SK-N-SH (cell line): ENCODE measurements at regions not wholly inside any gene's neighbourhood (a gene's known extent, or its start where the extent isn't known, plus 50 kb on each side); places are given as distances from the start of the nearest gene placed in this dataset.

ENCODE experiments used
- CTCF ChIA-PET: fragments of 300-600, 350-600 bp; formaldehyde crosslinking; extraction: SDS; loops from one replicate; lab custom pipeline; 2021; lab: Yijun Ruan, JAX
- POLR2A ChIA-PET: fragments of 350-600 bp; sonication (Branson Sonifier 250); formaldehyde crosslinking; extraction: SDS; loops from one replicate; lab custom pipeline; 2020; ENCODE audit warnings: antibody characterized with exemption, inconsistent platforms; lab: Yijun Ruan, JAX
- DNase-seq: peaks from one replicate; pipeline ENCODE4 v3.0.0; 2012
- H2AFZ ChIP-seq: fragments of 200-600 bp; sonication (generic); 2 replicates; pipeline ENCODE4 v1.8.1; 2016; ENCODE audit warnings: antibody characterized with exemption, mild to moderate bottlenecking, low read depth
- H3F3A ChIP-seq: fragments of 200-600 bp; sonication (generic); replicated peaks from 2 replicates; pipeline ENCODE3; 2016; ENCODE audit warnings: antibody characterized with exemption, mild to moderate bottlenecking; ENCODE audit not compliant: insufficient read depth
- H3K27ac ChIP-seq, 2 experiments: fragments of 200-500 bp in 1 of 2; fragments of 200-600 bp in 1 of 2; sonication (Bioruptor generic) in 1 of 2; sonication (generic), shearing (Covaris generic) in 1 of 2; 2 replicates each; pipeline versions ENCODE4 v1.5.1 to v1.6.1; 2014 to 2016; ENCODE audit warnings: low read depth in 2 of 2, inconsistent platforms in 1 of 2, low read length in 1 of 2, mild to moderate bottlenecking in 1 of 2, mixed read lengths in 1 of 2
- H3K27me3 ChIP-seq: fragments of 200-600 bp; sonication (generic), shearing (Covaris generic); 2 replicates; pipeline ENCODE4 v1.6.1; 2016; ENCODE audit warnings: mixed run types; ENCODE audit not compliant: insufficient read depth
- H3K36me3 ChIP-seq, 2 experiments: fragments of 200-500 bp in 1 of 2; fragments of 200-600 bp in 1 of 2; sonication (Bioruptor generic) in 1 of 2; sonication (generic) in 1 of 2; replicated peaks in 1 of 2; 2 replicates each; pipeline versions ENCODE3 to v1.5.1; 2014 to 2016; ENCODE audit warnings: low read length in 1 of 2, mild to moderate bottlenecking in 1 of 2; ENCODE audit not compliant: insufficient read depth in 2 of 2, control insufficient read depth in 1 of 2
- H3K4me1 ChIP-seq, 2 experiments: fragments of 200-500 bp in 1 of 2; fragments of 200-600 bp in 1 of 2; sonication (Bioruptor generic) in 1 of 2; sonication (generic), shearing (Covaris generic) in 1 of 2; 2 replicates each; pipeline versions ENCODE4 v1.5.1 to v1.6.1; 2014 to 2016; ENCODE audit warnings: low read depth in 1 of 2, low read length in 1 of 2, mixed run types in 1 of 2; ENCODE audit not compliant: insufficient read depth in 2 of 2, control insufficient read depth in 1 of 2
- H3K4me2 ChIP-seq: fragments of 200-600 bp; sonication (generic), shearing (Covaris generic); 2 replicates; pipeline ENCODE4 v1.6.1; 2017; ENCODE audit warnings: mixed run types
- H3K4me3 ChIP-seq, 2 experiments: fragments of 200-500 bp in 1 of 2; fragments of 200-600 bp in 1 of 2; sonication (Bioruptor generic) in 1 of 2; sonication (generic), shearing (Covaris generic) in 1 of 2; 2 replicates each; pipeline versions ENCODE4 v1.5.1 to v1.8.1; 2014 to 2016; ENCODE audit warnings: low read depth in 2 of 2, inconsistent platforms in 1 of 2, low read length in 1 of 2, mild to moderate bottlenecking in 1 of 2, mixed read lengths in 1 of 2, moderate library complexity in 1 of 2
- H3K79me2 ChIP-seq: fragments of 200-600 bp; sonication (generic); 2 replicates; pipeline ENCODE4 v1.8.1; 2017; ENCODE audit warnings: mild to moderate bottlenecking; ENCODE audit not compliant: insufficient read depth
- H3K9ac ChIP-seq: fragments of 200-600 bp; sonication (generic); 2 replicates; pipeline ENCODE4 v1.6.1; 2017; ENCODE audit warnings: mixed run types
- H3K9me2 ChIP-seq: fragments of 200-600 bp; sonication (generic); 2 replicates; pipeline ENCODE4 v1.6.1; 2017; ENCODE audit warnings: mixed run types
- H3K9me3 ChIP-seq: fragments of 200-600 bp; sonication (generic); 2 replicates; pipeline ENCODE4 v1.6.1; 2017; ENCODE audit warnings: mixed run types, mild to moderate bottlenecking, moderate library complexity
- H4K20me1 ChIP-seq: fragments of 200-600 bp; sonication (generic); 2 replicates; pipeline ENCODE4 v1.6.1; 2017; ENCODE audit warnings: mild to moderate bottlenecking, mixed run types; ENCODE audit not compliant: insufficient read depth
- ELF1 ChIP-seq: IDR thresholded peaks from 2 replicates; pipeline ENCODE4 v1.4.0; 2012
- EP300 ChIP-seq, 2 experiments: IDR thresholded peaks; 2 replicates each; pipeline versions ENCODE4 v1.4.0 to v1.6.1; 2012; ENCODE audit warnings: borderline replicate concordance in 1 of 2, low read depth in 1 of 2, low read length in 1 of 2
- EZH2phosphoT487 ChIP-seq: fragments of 200-600 bp; sonication (generic); IDR thresholded peaks from 2 replicates; pipeline ENCODE4 v1.6.1; 2017; ENCODE audit warnings: low read depth, mixed run types, mild to moderate bottlenecking, antibody characterized with exemption, moderate library complexity, borderline replicate concordance
- GABPA ChIP-seq: IDR thresholded peaks from 2 replicates; pipeline ENCODE4 v1.4.0; 2012; ENCODE audit warnings: low read depth, mild to moderate bottlenecking
- IRF3 ChIP-seq: fragments of 150-350 bp; IDR thresholded peaks from 2 replicates; pipeline ENCODE4 v1.6.1; 2016; ENCODE audit warnings: mild to moderate bottlenecking, low read depth, low read length
- MXI1 ChIP-seq: IDR thresholded peaks from 2 replicates; pipeline ENCODE4 v1.6.1; 2012; ENCODE audit warnings: mild to moderate bottlenecking, low read depth, low read length, improper control_type of control experiment
- NRF1 ChIP-seq: IDR thresholded peaks from 2 replicates; pipeline ENCODE4 v1.6.1; 2012; ENCODE audit warnings: low read depth, mild to moderate bottlenecking, low read length
- RAD21 ChIP-seq: IDR thresholded peaks from 2 replicates; pipeline ENCODE4 v1.6.1; 2012; ENCODE audit warnings: mild to moderate bottlenecking, low read length
- REST ChIP-seq: IDR thresholded peaks from 2 replicates; pipeline ENCODE4 v1.6.1; 2012; ENCODE audit warnings: mild to moderate bottlenecking, low read depth, low read length, moderate library complexity
- WGBS: methylation state at CpG from one replicate; pipeline ENCODE4 v1.1.6; 2017; ENCODE audit warnings: low lambda C conversion rate; 5-methylcytosine and 5-hydroxymethylcytosine counted together

- H3K79me2 ChIP-seq: no peaks in the 10 kb centered on the region
- H3F3A ChIP-seq: no peaks in the 10 kb centered on the region
- no peaks in the 10 kb centered on the region; the same call in 1 of the 2 replicates for H3K9me3 ChIP-seq
- H4K20me1 ChIP-seq: no peaks in the 10 kb centered on the region
- no peaks in the 10 kb centered on the region for H3K36me3 ChIP-seq
- H3K27me3 ChIP-seq: no peaks in the 10 kb centered on the region
- H3K9ac ChIP-seq: no peak overlapping the region
- H3K4me2 ChIP-seq: no peak overlapping the region
- H3K4me3 ChIP-seq: no peak overlapping the region
- CTCF ChIA-PET: interaction anchor here (0.9 to 1.4 kb wide), 3 partner anchors 45 to 236 kb away, joined by 3 read pairs; no protein-coding TSS in a partner anchor
- DNase-seq: no peak
- H3K27ac ChIP-seq: no peak overlapping the region
- H3K9me2 ChIP-seq: no peaks in the 10 kb centered on the region
- POLR2A ChIA-PET: no interaction called here
- H2AFZ ChIP-seq: no peak overlapping the region
- no peaks in the 10 kb centered on the region for H3K4me1 ChIP-seq
- TF ChIP-seq RAD21 (no peak), NRF1 (no peak), IRF3 (no peak), EZH2phosphoT487 (no peak), ELF1 (no peak), EP300 (IDR thresholded peaks at IDR 0.05; ENCODE audit: borderline replicate concordance in 1 of 2, low read depth in 1 of 2, low read length in 1 of 2) (no peak)
- TF ChIP-seq, all 33 proteins: peak for 0
Observed at GRCh38 chr2:21552981-21553380, 429.2 kb downstream of the TDRD15 start.

- no peak overlapping the region for H3K4me3 ChIP-seq
- ChIA-PET CTCF (no interaction called here), POLR2A (no interaction called here)
- H3K79me2 ChIP-seq: no peaks in the 10 kb centered on the region
- no peaks in the 10 kb centered on the region for H3K4me1 ChIP-seq
- H3F3A ChIP-seq: no peaks in the 10 kb centered on the region
- no peak for TF ChIP-seq MXI1
- no peak for TF ChIP-seq GABPA
- no peak for TF ChIP-seq REST
- H3K9me2 ChIP-seq: no peaks in the 10 kb centered on the region
- H3K9me3 ChIP-seq: peaks cover 8% of the 10 kb centered on the region; the same call in 1 of the 2 replicates
- H2AFZ ChIP-seq: no peak overlapping the region
- no peak overlapping the region for H3K9ac ChIP-seq
- no peaks in the 10 kb centered on the region for H4K20me1 ChIP-seq
- no peak for DNase-seq
- no peaks in the 10 kb centered on the region for H3K27me3 ChIP-seq
- no peaks in the 10 kb centered on the region for H3K36me3 ChIP-seq
- no peak overlapping the region for H3K27ac ChIP-seq
- 50% methylated on average over 4 of the region's 4 CpGs for WGBS
- no peak overlapping the region for H3K4me2 ChIP-seq
Observed at GRCh38 chr2:21559351-21559750, 435.6 kb downstream of the TDRD15 start.
